Mucosa of descending colon (tissue), 3 donors: ENCODE measurements at regions not wholly inside any gene's neighbourhood (a gene's known extent, or its start where the extent isn't known, plus 50 kb on each side); places are given as distances from the start of the nearest gene placed in this dataset.

Source experiments
- ATAC-seq: fragments of 200-7000 bp; cut with Tn5 transposase; one replicate; pipeline ENCODE4 v1.9.1; 2020; ENCODE audit warnings: mild to moderate bottlenecking, moderate library complexity
- DNase-seq, 3 donors: peaks; one replicate each; pipeline ENCODE4 v3.0.0-alpha.2; 2020
- H3K36me3 ChIP-seq: fragments of 200-600 bp; one replicate; pipeline ENCODE4 v1.8.0; 2021; ENCODE audit warnings: low read depth, mild to moderate bottlenecking
- H3K4me1 ChIP-seq: fragments of 200-600 bp; one replicate; pipeline ENCODE4 v1.8.0; 2021; ENCODE audit warnings: low read depth, mild to moderate bottlenecking
- H3K4me3 ChIP-seq: fragments of 200-600 bp; one replicate; pipeline ENCODE4 v1.8.0; 2021; ENCODE audit warnings: mild to moderate bottlenecking
- H3K9me3 ChIP-seq: fragments of 200-600 bp; one replicate; pipeline ENCODE4 v1.8.0; 2021; ENCODE audit warnings: mild to moderate bottlenecking
- CTCF ChIP-seq: fragments of 200-600 bp; IDR thresholded peaks from one replicate; pipeline ENCODE4 v1.8.0; 2022; ENCODE audit warnings: antibody characterized with exemption, mild to moderate bottlenecking
- intact Hi-C, 2 donors: fragments of 100-400 bp; cut with DNase I in 1 of 2; cut with micrococcal nuclease in 1 of 2; formaldehyde crosslinking; loops; one replicate each; pipeline versions ENCODE4 v1.11.0 to v1.11.1; 2022; cut with DNase I, micrococcal nuclease
- donor health status: DM: no; HTN: no; CAD: no; lungs with moderate emphysema.
- donor health status: DM: no; HTN: no; CAD: no.
- donor health status: DM: no; HTN: yes; CAD: no.

- Histone ChIP-seq H3K9me3 (no peaks in the 10 kb centered on the region), H3K4me3 (no peak overlapping the region), H3K4me1 (no peaks in the 10 kb centered on the region), H3K36me3 (no peaks in the 10 kb centered on the region)
- no peak for TF ChIP-seq CTCF
- DNase-seq (no peak), ATAC-seq (no peak)
- intact Hi-C loops: no loop called here
Measured at GRCh38 chr2:75790814-75791467, 80.2 kb upstream of the GCFC2 start.

GRCh38 chr2:75790121-75790813, 79.6 kb upstream of the GCFC2 start:
- Histone ChIP-seq H3K4me3 (no peak overlapping the region), H3K36me3 (no peaks in the 10 kb centered on the region), H3K4me1 (no peaks in the 10 kb centered on the region), H3K9me3 (no peaks in the 10 kb centered on the region)
- DNase-seq: no peak
- TF ChIP-seq CTCF: no peak
- no peak for ATAC-seq
- intact Hi-C loops: no loop called here

GRCh38 chr2:75788902-75789301, 78.2 kb upstream of the GCFC2 start:
- intact Hi-C loops: no loop called here
- TF ChIP-seq CTCF: no peak

GRCh38 chr2:75788154-75788553, 77.4 kb upstream of the GCFC2 start:
- intact Hi-C loops: no loop called here
- DNase-seq: no peak
- no peak for ATAC-seq
- Histone ChIP-seq H3K9me3 (no peaks in the 10 kb centered on the region), H3K36me3 (no peaks in the 10 kb centered on the region), H3K4me1 (no peaks in the 10 kb centered on the region), H3K4me3 (no peak overlapping the region)
- TF ChIP-seq CTCF: no peak

More at GRCh38 chr2:75788902-75789301, 78.2 kb upstream of the GCFC2 start:
- Histone ChIP-seq H3K4me3 (no peak overlapping the region), H3K36me3 (no peaks in the 10 kb centered on the region), H3K4me1 (no peaks in the 10 kb centered on the region), H3K9me3 (no peaks in the 10 kb centered on the region)
- ATAC-seq (no peak), DNase-seq (no peak)

- Histone ChIP-seq H3K4me1 (no peaks in the 10 kb centered on the region), H3K36me3 (no peaks in the 10 kb centered on the region), H3K9me3 (no peaks in the 10 kb centered on the region), H3K4me3 (no peak overlapping the region)
- TF ChIP-seq CTCF: peak; percentile 20
- DNase-seq (no peak), ATAC-seq (no peak)
- intact Hi-C loops: no loop called here
Measured at GRCh38 chr2:75787532-75788132, 76.9 kb upstream of the GCFC2 start.
